Occipital lobe (tissue), 1 donor: ENCODE measurements at regions not wholly inside any gene's neighbourhood (a gene's known extent, or its start where the extent isn't known, plus 50 kb on each side); places are given as distances from the start of the nearest gene placed in this dataset.
"Not testable (repeated sequence)": the region's sequence is repeated elsewhere in the genome, so short reads cannot be mapped to it uniquely, and the experiment has no call there.

Source experiments
- DNase-seq: peaks from one replicate; lab custom pipeline; 2025; lab: John Stamatoyannopoulos, UW

GRCh38 chr22:46026899-46027210 is 49.9 kb upstream of the WNT7B start:
- no peak for DNase-seq

- DNase-seq, result peak; percentile 59
Observed at GRCh38 chr22:46027211-46028105, 50.5 kb upstream of the WNT7B start.

GRCh38 chr22:46028106-46028991 is 51.4 kb upstream of the WNT7B start:
- DNase-seq, result no peak

GRCh38 chr22:46029036-46029435 is 52.1 kb upstream of the WNT7B start:
- no peak for DNase-seq

- DNase-seq, result no peak
Observed at GRCh38 chr22:46029574-46030200, 52.7 kb upstream of the WNT7B start.

- DNase-seq, result no peak
Observed at GRCh38 chr22:46030231-46030880, 53.4 kb upstream of the WNT7B start.

- DNase-seq, result no peak
Observed at GRCh38 chr22:46031066-46031465, 54.1 kb upstream of the WNT7B start.

GRCh38 chr22:46031557-46031956 is 54.6 kb upstream of the WNT7B start:
- DNase-seq, result no peak

- DNase-seq, result no peak
Observed at GRCh38 chr22:46031965-46032851, 55.2 kb upstream of the WNT7B start.

- no peak for DNase-seq
Observed at GRCh38 chr22:46033256-46034200, 56.6 kb upstream of the WNT7B start.

GRCh38 chr22:46034480-46034879 is 57.5 kb upstream of the WNT7B start:
- DNase-seq, result not testable (repeated sequence)

GRCh38 chr22:46035380-46035741 is 58.4 kb upstream of the WNT7B start:
- DNase-seq, result no peak

GRCh38 chr22:46035742-46036557 is 59.0 kb upstream of the WNT7B start:
- DNase-seq, result peak; percentile 100

- no peak for DNase-seq
Observed at GRCh38 chr22:46036558-46037408, 59.8 kb upstream of the WNT7B start.

GRCh38 chr22:46038174-46038487 is 61.2 kb upstream of the WNT7B start:
- no peak for DNase-seq

- DNase-seq, result no peak
Observed at GRCh38 chr22:46038516-46039430, 61.8 kb upstream of the WNT7B start.

GRCh38 chr22:46039535-46039934 is 62.6 kb upstream of the WNT7B start:
- DNase-seq, result no peak
